Right lobe of liver (tissue), 4 donors: ENCODE measurements at regions not wholly inside any gene's neighbourhood (a gene's known extent, or its start where the extent isn't known, plus 50 kb on each side); places are given as distances from the start of the nearest gene placed in this dataset.

Experiments
- CTCF ChIP-seq, 4 donors: fragments of 200-600 bp in 3 of 4; fragments of 450-650 bp in 1 of 4; IDR thresholded peaks; one replicate each; pipeline versions ENCODE4 v1.5.1 to v1.8.0; 2016 to 2022; ENCODE audit warnings: antibody characterized with exemption in 4 of 4, mild to moderate bottlenecking in 2 of 4
- POLR2A ChIP-seq: fragments of 450-650 bp; IDR thresholded peaks from one replicate; pipeline ENCODE4 v1.6.1; 2017; ENCODE audit warnings: antibody characterized with exemption, mild to moderate bottlenecking
- donor health status: DM: no; HTN: no; CAD: no.
- donor health status: DM: no; HTN: no; CAD: no.
- donor health status: DM: no; HTN: yes; CAD: no.

- no peak for TF ChIP-seq CTCF (IDR thresholded peaks at IDR 0.05)
- no peak for TF ChIP-seq POLR2A
These were observed 142.9 kb upstream of the MEX3C start for GRCh38 chr18:51340332-51340731.
